Lung (tissue), 11 donors: ENCODE measurements at regions not wholly inside any gene's neighbourhood (a gene's known extent, or its start where the extent isn't known, plus 50 kb on each side); places are given as distances from the start of the nearest gene placed in this dataset.

Experiments used
- ATAC-seq: fragments of 200-7000 bp; cut with Tn5 transposase; one replicate; pipeline ENCODE4 v1.9.1; 2020; ENCODE audit warnings: moderate number of reproducible peaks; ENCODE audit not compliant: insufficient read depth, low FRiP score
- DNase-seq, 3 donors: peaks; one replicate each; pipeline ENCODE4 v3.0.0-alpha.2; 2013 to 2017
- H3K27ac ChIP-seq, 2 donors: one replicate each; pipeline ENCODE4 v1.5.1; 2013; ENCODE audit warnings: mild to moderate bottlenecking in 2 of 2, moderate library complexity in 2 of 2, control low read depth in 1 of 2, inconsistent platforms in 1 of 2, low read depth in 1 of 2, low read length in 1 of 2
- H3K27me3 ChIP-seq, 3 donors: one replicate each; pipeline ENCODE4 v1.5.1; 2013; ENCODE audit warnings: low read length in 2 of 3; ENCODE audit not compliant: control insufficient read depth in 3 of 3, insufficient read depth in 3 of 3
- H3K36me3 ChIP-seq, 4 donors: one replicate each; pipeline ENCODE4 v1.5.1; 2013; ENCODE audit warnings: low read length in 4 of 4, mild to moderate bottlenecking in 1 of 4, moderate library complexity in 1 of 4; ENCODE audit not compliant: control insufficient read depth in 4 of 4, insufficient read depth in 4 of 4
- H3K4me1 ChIP-seq, 5 donors: one replicate each; pipeline ENCODE4 v1.5.1; 2013; ENCODE audit warnings: low read length in 5 of 5, mild to moderate bottlenecking in 2 of 5, moderate library complexity in 1 of 5; ENCODE audit not compliant: control insufficient read depth in 5 of 5, insufficient read depth in 5 of 5
- H3K4me3 ChIP-seq: one replicate; pipeline ENCODE4 v1.5.1; 2013; ENCODE audit warnings: mild to moderate bottlenecking, control low read depth, moderate library complexity
- H3K9ac ChIP-seq, 2 donors: one replicate each; pipeline ENCODE4 v1.5.1; 2013; ENCODE audit warnings: low read length in 2 of 2, control low read depth in 1 of 2; ENCODE audit not compliant: insufficient read depth in 1 of 2
- H3K9me3 ChIP-seq, 4 donors: one replicate each; pipeline ENCODE4 v1.5.1; 2013; ENCODE audit warnings: low read length in 3 of 4, mild to moderate bottlenecking in 1 of 4, moderate library complexity in 1 of 4; ENCODE audit not compliant: control insufficient read depth in 4 of 4, insufficient read depth in 3 of 4
- WGBS, 2 donors: extraction: QIAGEN DNeasy Blood & Tissue Kit; methylation state at CpG; one replicate each; pipeline ENCODE4 v1.1.7; 2013; 5-methylcytosine and 5-hydroxymethylcytosine counted together
- TF ChIP-seq, protein P1 (sequence below): IDR thresholded peaks from 2 replicates; pipeline ENCODE4 v1.5.1; 2012; ENCODE audit warnings: mild to moderate bottlenecking; ENCODE audit errors: control extremely low read depth, extremely low read depth
- donor health status: control.
- donor health status: control.
- donor health status: Bipolar disorder and iron deficiency.
- donor health status: healthy.
- donor health status: DM: yes; HTN: yes; CAD: no.

DNA sequence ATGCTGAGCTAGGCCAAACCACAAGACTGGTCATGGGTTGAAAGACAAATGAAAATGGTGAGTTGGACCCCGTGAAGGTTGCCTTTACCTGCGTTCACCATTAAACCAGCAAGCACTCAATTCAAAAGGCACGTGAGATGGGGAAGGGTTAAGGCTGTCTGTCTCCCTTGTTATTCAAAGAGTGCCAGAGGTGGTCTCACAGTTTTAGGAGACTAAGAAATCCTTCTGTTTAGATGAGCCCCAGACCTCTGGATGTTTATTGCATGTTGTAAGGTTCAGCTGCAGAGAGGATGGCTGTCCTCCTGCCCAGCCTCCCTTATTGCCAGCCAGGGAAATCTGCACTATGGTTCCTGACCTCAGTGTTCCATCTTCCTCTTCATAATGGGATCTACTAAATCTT, 498.0 kb upstream of the CELF2 start:
- Histone ChIP-seq H3K9me3 (no peaks in the 10 kb centered on the region), H3K4me1 (peaks cover 0 to 13% (median 0%) of the 10 kb centered on the region in 5 donors), H3K36me3 (no peaks in the 10 kb centered on the region), H3K9ac (no peak overlapping the region), H3K4me3 (no peak overlapping the region), H3K27me3 (no peaks in the 10 kb centered on the region), H3K27ac (no peak overlapping the region)
- TF ChIP-seq, protein P1, sequence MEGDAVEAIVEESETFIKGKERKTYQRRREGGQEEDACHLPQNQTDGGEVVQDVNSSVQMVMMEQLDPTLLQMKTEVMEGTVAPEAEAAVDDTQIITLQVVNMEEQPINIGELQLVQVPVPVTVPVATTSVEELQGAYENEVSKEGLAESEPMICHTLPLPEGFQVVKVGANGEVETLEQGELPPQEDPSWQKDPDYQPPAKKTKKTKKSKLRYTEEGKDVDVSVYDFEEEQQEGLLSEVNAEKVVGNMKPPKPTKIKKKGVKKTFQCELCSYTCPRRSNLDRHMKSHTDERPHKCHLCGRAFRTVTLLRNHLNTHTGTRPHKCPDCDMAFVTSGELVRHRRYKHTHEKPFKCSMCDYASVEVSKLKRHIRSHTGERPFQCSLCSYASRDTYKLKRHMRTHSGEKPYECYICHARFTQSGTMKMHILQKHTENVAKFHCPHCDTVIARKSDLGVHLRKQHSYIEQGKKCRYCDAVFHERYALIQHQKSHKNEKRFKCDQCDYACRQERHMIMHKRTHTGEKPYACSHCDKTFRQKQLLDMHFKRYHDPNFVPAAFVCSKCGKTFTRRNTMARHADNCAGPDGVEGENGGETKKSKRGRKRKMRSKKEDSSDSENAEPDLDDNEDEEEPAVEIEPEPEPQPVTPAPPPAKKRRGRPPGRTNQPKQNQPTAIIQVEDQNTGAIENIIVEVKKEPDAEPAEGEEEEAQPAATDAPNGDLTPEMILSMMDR, result no peak
- ATAC-seq (no peak), DNase-seq (no peak)
- 90 to 96% methylated on average over 3 of the region's 3 CpGs for WGBS, 2 donors

DNA sequence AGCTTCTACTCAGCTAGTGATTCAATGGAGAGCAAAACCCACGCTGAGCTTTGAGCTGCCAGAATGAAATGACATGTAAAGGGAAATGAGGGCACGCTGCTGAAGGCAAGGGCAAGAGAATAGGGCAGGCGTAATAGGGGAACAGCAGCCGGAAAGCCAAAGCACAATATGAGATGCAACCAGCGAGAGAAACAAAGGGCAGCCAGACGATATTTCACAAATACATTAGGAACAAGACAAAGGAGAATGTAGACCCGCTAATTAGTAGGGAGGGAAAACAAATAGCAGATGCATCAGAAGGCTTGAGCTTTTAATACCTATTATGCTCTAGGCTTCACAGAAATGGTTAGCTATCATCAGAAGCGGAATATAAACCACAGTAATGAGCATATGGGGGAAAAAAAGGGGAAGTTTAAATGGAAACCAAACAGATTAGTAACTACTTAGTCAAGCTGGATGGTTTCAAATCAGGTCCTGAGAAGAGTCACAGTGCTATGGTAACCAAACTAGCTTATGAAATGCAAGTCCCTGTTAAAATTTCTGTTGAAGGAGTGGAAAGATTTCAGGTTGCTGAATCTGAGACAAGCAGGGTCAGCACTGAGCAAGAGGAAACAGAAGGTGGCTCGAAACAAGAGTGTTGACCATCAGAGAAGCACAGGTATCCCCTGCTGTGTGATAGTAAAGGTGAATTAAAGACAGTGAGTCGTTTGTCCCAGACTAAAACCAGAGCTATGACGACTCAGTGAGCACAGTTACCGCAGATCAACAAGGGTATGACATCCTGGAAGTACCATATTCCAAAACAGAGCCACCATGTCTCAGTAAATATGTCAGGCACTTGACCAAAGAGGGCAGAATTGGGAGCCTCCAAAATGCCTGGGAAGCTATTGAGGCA, 496.9 kb upstream of the CELF2 start:
- H3K4me1 ChIP-seq, result peaks cover 0 to 10% (median 0%) of the 10 kb centered on the region in 5 donors
- H3K9me3 ChIP-seq, result no peaks in the 10 kb centered on the region
- no peaks in the 10 kb centered on the region for H3K27me3 ChIP-seq
- no peaks in the 10 kb centered on the region for H3K36me3 ChIP-seq
- WGBS, 2 donors, result 82 to 86% methylated on average over 12 of the region's 12 CpGs
- no peak for DNase-seq
- TF ChIP-seq, protein P1, result no peak
- no peak overlapping the region for H3K27ac ChIP-seq
- H3K4me3 ChIP-seq, result no peak overlapping the region
- ATAC-seq, result no peak
- no peak overlapping the region for H3K9ac ChIP-seq

DNA sequence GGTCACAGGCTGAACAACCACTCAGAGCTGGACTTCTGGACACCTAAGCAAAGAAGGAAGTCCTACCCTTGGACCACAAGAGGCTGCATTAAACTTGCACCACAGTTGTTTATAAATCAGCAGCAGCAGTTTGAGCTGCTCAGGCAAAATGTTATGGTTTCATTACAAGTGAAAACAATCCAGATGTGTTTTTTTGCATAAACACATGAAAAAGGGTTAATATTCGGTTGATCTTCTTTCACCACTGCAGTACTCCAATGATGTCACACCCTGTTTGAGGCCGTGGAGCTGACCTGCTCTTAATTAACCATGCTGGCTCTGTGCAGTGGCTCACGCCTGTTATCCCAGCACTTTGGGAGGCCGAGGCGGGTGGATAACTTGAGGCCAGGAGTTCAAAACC, 490.8 kb upstream of the CELF2 start:
- DNase-seq, result no peak

More for the DNA sequence above, 490.8 kb upstream of the CELF2 start:
- no peaks in the 10 kb centered on the region for H3K9me3 ChIP-seq
- H3K27me3 ChIP-seq, result no peaks in the 10 kb centered on the region
- H3K9ac ChIP-seq, result no peak overlapping the region
- 85 to 86% methylated on average over 5 of the region's 5 CpGs for WGBS, 2 donors
- no peak for ATAC-seq
- no peak overlapping the region for H3K4me3 ChIP-seq
- no peak overlapping the region for H3K27ac ChIP-seq
- peaks cover 0 to 3% (median 0%) of the 10 kb centered on the region in 5 donors for H3K4me1 ChIP-seq
- H3K36me3 ChIP-seq, result no peaks in the 10 kb centered on the region
- TF ChIP-seq, protein P1, result no peak
